ENCODE measurements at regions not wholly inside any gene's neighbourhood (a gene's known extent, or its start where the extent isn't known, plus 50 kb on each side); places are given as distances from the start of the nearest gene placed in this dataset.

- no peaks in the 10 kb centered on the region for H4K20me1 ChIP-seq (ENCODE audit: control insufficient read depth, extremely low read depth, insufficient read depth, low read length)
- TF ChIP-seq EZH2 (IDR thresholded peaks at IDR 0.05; ENCODE audit: low read length, missing control alignments), result no peak
- TF ChIP-seq, protein P1, sequence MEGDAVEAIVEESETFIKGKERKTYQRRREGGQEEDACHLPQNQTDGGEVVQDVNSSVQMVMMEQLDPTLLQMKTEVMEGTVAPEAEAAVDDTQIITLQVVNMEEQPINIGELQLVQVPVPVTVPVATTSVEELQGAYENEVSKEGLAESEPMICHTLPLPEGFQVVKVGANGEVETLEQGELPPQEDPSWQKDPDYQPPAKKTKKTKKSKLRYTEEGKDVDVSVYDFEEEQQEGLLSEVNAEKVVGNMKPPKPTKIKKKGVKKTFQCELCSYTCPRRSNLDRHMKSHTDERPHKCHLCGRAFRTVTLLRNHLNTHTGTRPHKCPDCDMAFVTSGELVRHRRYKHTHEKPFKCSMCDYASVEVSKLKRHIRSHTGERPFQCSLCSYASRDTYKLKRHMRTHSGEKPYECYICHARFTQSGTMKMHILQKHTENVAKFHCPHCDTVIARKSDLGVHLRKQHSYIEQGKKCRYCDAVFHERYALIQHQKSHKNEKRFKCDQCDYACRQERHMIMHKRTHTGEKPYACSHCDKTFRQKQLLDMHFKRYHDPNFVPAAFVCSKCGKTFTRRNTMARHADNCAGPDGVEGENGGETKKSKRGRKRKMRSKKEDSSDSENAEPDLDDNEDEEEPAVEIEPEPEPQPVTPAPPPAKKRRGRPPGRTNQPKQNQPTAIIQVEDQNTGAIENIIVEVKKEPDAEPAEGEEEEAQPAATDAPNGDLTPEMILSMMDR (conservative IDR thresholded peaks at IDR 0.05 in 1 of 2, IDR thresholded peaks at IDR 0.05 in 1 of 2; ENCODE audit: low read depth in 1 of 2, low read length in 2 of 2), result no peak
Measured at GRCh38 chr14:55973285-55973800, 144.9 kb upstream of the PELI2 start.

DNA sequence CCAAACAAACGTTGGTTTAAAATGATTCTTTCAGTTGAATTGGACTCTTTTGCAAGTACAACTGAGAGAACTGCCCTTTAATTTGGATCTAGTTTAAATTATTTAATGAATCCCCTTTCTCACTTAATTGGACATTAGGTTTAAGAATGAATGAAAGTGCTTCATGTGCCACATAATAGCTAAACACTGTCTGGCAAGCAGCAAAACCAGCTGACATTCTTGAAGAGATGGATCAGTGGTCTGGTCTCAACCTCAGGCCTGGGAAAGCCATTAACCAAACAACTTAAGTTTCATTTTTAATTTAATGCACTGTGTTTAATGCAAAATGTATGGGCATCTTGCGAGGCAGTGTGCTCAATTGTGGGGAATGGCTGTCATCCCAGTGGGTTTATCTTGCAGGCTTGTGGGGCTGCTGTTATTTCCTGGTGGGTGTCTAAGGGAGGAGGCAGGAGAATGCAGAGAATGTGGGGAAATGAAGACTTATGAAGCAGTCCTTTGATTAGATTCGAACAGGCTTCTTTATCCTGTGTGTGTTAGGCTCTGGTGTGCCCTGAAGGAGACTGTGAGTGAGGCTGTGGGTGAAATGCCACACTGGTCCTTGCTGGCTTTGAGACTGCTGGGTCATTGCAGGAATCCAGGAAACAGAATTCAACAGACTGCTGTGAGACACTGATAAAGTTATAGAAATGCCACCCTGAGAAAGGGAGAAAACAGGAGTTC is 144.1 kb upstream of the PELI2 start:
- no peak overlapping the region for H3K9ac ChIP-seq (ENCODE audit: insufficient read depth, low read length)
- no peak overlapping the region for H3K4me3 ChIP-seq (replicated peaks in 1 of 4; ENCODE audit: control extremely low read depth in 1 of 4, insufficient read depth in 1 of 4, low read depth in 3 of 4, low read length in 4 of 4)
- H2AFZ ChIP-seq (ENCODE audit: low read length), result no peak overlapping the region
- no peaks in the 10 kb centered on the region for H3K27me3 ChIP-seq (ENCODE audit: control insufficient read depth, insufficient read depth, low read length)
- H3K4me1 ChIP-seq (ENCODE audit: control insufficient read depth, extremely low read depth, insufficient read depth, low read length), result no peaks in the 10 kb centered on the region
- H3K9me3 ChIP-seq (ENCODE audit: control insufficient read depth, insufficient read depth, low read depth, low read length), result no peaks in the 10 kb centered on the region
- H3K27ac ChIP-seq (ENCODE audit: insufficient read depth, low read length), result no peak overlapping the region
- no peaks in the 10 kb centered on the region for H4K20me1 ChIP-seq (ENCODE audit: control insufficient read depth, extremely low read depth, insufficient read depth, low read length)
- H3K4me2 ChIP-seq (ENCODE audit: extremely low read depth, insufficient read depth, low read length), result no peak overlapping the region
- H3K36me3 ChIP-seq (ENCODE audit: control insufficient read depth, insufficient read depth, low read length), result no peaks in the 10 kb centered on the region
- DNase-seq (ENCODE audit: low read depth in 2 of 2), result peak in 1 of 2 donors; percentile 54
- no peaks in the 10 kb centered on the region for H3K79me2 ChIP-seq (ENCODE audit: control insufficient read depth, insufficient read depth, low read length)
- TF ChIP-seq, protein P1 (conservative IDR thresholded peaks at IDR 0.05 in 1 of 2, IDR thresholded peaks at IDR 0.05 in 1 of 2; ENCODE audit: low read depth in 1 of 2, low read length in 2 of 2), result no peak
- no peak for TF ChIP-seq EZH2 (IDR thresholded peaks at IDR 0.05; ENCODE audit: low read length, missing control alignments)

More at GRCh38 chr14:55973285-55973800, 144.9 kb upstream of the PELI2 start:
- H3K36me3 ChIP-seq (ENCODE audit: control insufficient read depth, insufficient read depth, low read length), result no peaks in the 10 kb centered on the region
- H3K4me2 ChIP-seq (ENCODE audit: extremely low read depth, insufficient read depth, low read length), result no peak overlapping the region
- H3K9ac ChIP-seq (ENCODE audit: insufficient read depth, low read length), result no peak overlapping the region
- no peaks in the 10 kb centered on the region for H3K79me2 ChIP-seq (ENCODE audit: control insufficient read depth, insufficient read depth, low read length)
- no peak overlapping the region for H3K4me3 ChIP-seq (replicated peaks in 1 of 4; ENCODE audit: control extremely low read depth in 1 of 4, insufficient read depth in 1 of 4, low read depth in 3 of 4, low read length in 4 of 4)
- H2AFZ ChIP-seq (ENCODE audit: low read length), result no peak overlapping the region
- H3K27ac ChIP-seq (ENCODE audit: insufficient read depth, low read length), result no peak overlapping the region
- H3K4me1 ChIP-seq (ENCODE audit: control insufficient read depth, extremely low read depth, insufficient read depth, low read length), result no peaks in the 10 kb centered on the region
- no peaks in the 10 kb centered on the region for H3K9me3 ChIP-seq (ENCODE audit: control insufficient read depth, insufficient read depth, low read depth, low read length)
- H3K27me3 ChIP-seq (ENCODE audit: control insufficient read depth, insufficient read depth, low read length), result no peaks in the 10 kb centered on the region
- DNase-seq (ENCODE audit: low read depth in 2 of 2), result no peak

DNA sequence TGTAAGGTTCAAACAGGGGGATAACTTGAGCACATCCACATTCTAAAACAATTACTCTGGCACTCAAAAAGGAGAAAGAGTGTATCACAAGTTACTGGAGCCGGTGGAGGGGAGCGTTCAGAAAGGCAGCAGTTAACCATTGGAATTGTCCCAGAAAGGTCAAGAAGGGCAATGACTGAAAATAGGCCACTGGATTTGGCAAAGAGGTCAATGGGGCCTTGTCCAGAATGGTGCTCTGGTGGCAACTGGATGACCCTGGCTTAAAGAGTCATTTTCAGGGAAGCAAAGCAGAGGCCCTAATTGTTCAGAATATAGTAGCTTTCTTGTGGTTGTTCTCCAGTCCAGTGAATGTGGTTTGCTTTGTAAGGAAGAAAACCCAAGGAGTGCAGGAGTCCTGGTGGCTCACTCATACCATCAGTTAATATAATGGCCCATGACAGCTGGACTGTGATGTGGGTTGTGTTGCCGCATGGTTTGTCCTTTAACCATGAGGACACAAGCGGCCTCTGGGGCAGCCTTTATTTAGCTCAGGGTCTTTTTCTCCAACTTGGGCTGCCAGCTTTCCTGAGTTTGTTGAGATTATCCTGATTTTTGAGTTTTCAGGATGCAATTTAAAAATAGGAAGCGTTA is 142.8 kb upstream of the PELI2 start:
- no peaks in the 10 kb centered on the region for H4K20me1 ChIP-seq (ENCODE audit: control insufficient read depth, extremely low read depth, insufficient read depth, low read length)
- TF ChIP-seq EZH2 (IDR thresholded peaks at IDR 0.05; ENCODE audit: low read length, missing control alignments), result no peak
- H2AFZ ChIP-seq (ENCODE audit: low read length), result no peak overlapping the region

More for the DNA sequence above, 142.8 kb upstream of the PELI2 start:
- Histone ChIP-seq H3K36me3 (ENCODE audit: control insufficient read depth, insufficient read depth, low read length) (no peaks in the 10 kb centered on the region), H3K27ac (ENCODE audit: insufficient read depth, low read length) (no peak overlapping the region), H3K79me2 (ENCODE audit: control insufficient read depth, insufficient read depth, low read length) (no peaks in the 10 kb centered on the region), H3K4me1 (ENCODE audit: control insufficient read depth, extremely low read depth, insufficient read depth, low read length) (no peaks in the 10 kb centered on the region), H3K9me3 (ENCODE audit: control insufficient read depth, insufficient read depth, low read depth, low read length) (no peaks in the 10 kb centered on the region), H3K27me3 (ENCODE audit: control insufficient read depth, insufficient read depth, low read length) (no peaks in the 10 kb centered on the region), H3K4me2 (ENCODE audit: extremely low read depth, insufficient read depth, low read length) (no peak overlapping the region), H3K4me3 (replicated peaks in 1 of 4; ENCODE audit: control extremely low read depth in 1 of 4, insufficient read depth in 1 of 4, low read depth in 3 of 4, low read length in 4 of 4) (no peak overlapping the region), H3K9ac (ENCODE audit: insufficient read depth, low read length) (no peak overlapping the region)
- no peak for DNase-seq (ENCODE audit: low read depth in 2 of 2)
